ENCODE measurements at regions not wholly inside any gene's neighbourhood (a gene's known extent, or its start where the extent isn't known, plus 50 kb on each side); places are given as distances from the start of the nearest gene placed in this dataset.
"Not testable (repeated sequence)": the region's sequence is repeated elsewhere in the genome, so short reads cannot be mapped to it uniquely, and the experiment has no call there.

DNA sequence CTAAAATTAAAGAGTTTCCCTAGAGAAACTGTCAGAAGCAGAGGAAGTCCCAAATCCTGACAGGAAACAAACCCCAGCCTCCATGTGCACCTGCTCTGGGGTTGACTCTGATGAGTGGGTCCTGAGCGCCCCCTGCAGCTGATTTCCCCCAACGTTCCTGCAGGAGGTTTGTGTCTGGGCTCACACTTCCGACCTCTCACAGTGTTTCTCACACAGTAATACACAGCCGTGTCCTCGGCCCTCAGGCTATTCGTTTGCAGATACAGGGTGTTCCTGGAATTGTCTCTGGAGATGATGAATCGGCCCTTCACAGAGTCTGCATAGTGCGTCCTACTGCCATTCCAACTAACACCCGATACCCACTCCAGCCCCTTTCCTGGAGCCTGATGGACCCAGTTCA, 862.8 kb downstream of the TMEM121 start:
- DNase-seq (ENCODE audit: low read depth in 2 of 2), result not testable (repeated sequence)

- no peak for DNase-seq (ENCODE audit: low read depth in 2 of 2)
These were observed 864.0 kb downstream of the TMEM121 start for GRCh38 chr14:106390401-106390800.

DNA sequence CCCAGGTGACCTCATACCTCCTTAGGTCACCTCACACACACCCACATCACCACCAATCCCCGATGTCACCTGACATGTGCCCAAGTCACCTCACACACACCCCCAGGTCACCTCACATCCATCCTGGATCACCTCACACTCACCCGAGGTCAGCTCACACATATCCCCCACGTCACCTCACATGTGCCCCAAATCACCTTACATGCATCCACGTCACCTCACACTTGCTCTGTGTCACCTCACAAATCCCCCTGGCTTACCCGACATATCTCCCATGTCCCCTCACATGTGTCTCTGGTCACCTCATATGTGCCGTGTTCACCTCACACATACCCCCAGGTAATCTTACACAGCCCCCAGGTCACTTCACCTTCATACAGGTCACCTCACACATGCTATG, 864.6 kb downstream of the TMEM121 start:
- no peak for DNase-seq (ENCODE audit: low read depth in 2 of 2)

DNA sequence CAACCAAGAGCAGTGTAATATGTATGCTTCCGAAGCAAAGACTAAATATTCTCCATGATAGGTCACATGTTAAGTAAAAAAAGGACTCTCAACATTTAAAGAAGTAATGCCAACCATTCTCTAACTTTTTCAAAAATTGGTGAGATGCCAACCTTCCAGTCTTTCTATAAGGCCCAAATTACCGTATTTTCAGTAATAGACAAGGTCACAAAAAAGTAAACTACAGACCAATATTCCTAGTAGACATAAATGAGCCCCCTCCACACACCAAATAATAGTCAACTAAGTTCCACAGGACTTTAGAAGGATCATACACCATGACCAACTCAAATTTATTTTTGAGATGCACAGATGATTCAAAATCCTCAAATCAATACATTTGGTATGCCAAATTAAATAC, 867.4 kb downstream of the TMEM121 start:
- no peak for DNase-seq (ENCODE audit: low read depth in 2 of 2)

GRCh38 chr14:106395456-106396050, 869.2 kb downstream of the TMEM121 start:
- DNase-seq (ENCODE audit: low read depth in 2 of 2), result no peak

DNA sequence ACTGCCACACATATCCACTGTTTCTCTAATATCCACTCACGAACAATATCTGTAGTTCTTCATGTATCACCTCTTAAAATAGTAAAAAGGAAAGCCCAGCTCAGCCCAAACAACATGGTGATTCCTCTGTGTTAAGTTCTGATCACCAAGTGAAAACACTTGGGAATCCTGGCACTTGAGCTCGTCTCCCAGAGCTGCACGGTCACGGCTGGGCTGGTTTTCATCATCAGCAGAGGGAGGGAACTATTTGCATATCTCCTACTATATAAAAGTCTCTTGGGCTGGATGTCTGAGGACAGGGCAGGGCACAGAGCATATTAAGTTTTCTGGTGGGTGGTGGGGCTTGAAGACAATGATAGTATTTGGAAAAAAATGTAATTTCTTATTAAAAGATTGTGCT, 870.6 kb downstream of the TMEM121 start:
- no peak for DNase-seq (ENCODE audit: low read depth in 2 of 2)

- DNase-seq (ENCODE audit: low read depth in 2 of 2), result not testable (repeated sequence)
These were observed 872.5 kb downstream of the TMEM121 start for GRCh38 chr14:106398931-106399331.

DNA sequence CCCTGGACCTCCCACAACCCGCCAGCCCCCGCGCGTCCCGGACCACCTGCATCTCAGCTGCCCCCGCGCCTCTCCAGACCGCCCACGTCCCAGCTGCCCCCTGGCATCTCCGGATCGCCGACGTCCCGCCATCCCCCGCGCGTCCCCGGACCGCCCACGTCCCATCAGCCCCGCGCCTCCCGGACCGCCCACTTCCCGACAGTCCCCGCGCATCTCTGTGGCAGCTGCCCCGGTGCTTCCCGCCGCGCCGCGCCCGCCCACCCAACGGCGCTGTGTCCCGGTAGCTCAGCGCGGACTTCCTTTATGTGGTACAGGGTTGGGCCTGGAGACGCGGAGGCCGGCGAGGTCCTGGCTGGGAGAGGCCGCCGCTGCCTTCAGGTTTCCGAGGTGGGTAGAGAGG, 874.9 kb downstream of the TMEM121 start:
- DNase-seq (ENCODE audit: low read depth in 2 of 2), result not testable (repeated sequence)

DNA sequence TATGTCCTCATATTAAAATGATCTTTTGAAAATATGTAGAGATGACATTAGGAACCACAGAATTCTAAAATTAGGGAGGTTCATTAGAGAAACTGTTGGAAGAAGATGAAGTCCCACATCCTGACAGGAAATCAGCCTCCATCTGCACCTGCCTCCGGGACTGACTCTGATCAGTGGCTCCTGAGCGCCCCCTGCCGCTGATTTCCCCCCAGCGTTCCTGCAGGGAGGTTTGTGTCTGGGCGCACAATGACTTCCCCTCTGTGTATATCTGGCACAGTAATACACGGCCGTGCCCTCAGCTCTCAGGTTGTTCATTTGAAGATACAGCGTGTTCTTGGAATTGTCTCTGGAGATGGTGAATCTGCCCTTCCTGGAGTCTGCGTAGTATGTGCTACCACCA, 883.8 kb downstream of the TMEM121 start:
- DNase-seq (ENCODE audit: low read depth in 2 of 2), result peak; percentile 30 to 34

DNA sequence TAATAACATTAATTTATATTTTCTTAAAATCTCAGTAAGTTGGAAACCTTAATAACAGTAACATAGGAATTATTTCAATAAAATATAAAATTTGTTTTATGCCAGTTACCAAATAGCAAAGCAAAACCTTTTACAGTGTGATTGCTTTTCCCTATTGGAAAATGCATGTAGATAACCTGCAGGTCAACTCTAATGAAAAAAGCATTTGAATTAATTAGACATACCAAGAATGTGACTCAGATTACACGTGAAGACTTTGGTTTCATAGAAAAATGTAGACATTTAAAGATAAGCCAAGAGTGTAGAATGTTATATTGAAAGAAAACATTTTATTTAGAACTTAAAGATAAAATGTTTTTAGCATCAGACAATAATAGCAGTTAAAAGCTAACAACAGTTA, 888.1 kb downstream of the TMEM121 start:
- no peak for DNase-seq (ENCODE audit: low read depth in 2 of 2)

GRCh38 chr14:106417224-106418049, 891.1 kb downstream of the TMEM121 start:
- DNase-seq (ENCODE audit: low read depth in 2 of 2), result peak; percentile 64 to 89

- no peak for DNase-seq (ENCODE audit: low read depth in 2 of 2)
These were observed 893.1 kb downstream of the TMEM121 start for GRCh38 chr14:106419376-106419965.

DNA sequence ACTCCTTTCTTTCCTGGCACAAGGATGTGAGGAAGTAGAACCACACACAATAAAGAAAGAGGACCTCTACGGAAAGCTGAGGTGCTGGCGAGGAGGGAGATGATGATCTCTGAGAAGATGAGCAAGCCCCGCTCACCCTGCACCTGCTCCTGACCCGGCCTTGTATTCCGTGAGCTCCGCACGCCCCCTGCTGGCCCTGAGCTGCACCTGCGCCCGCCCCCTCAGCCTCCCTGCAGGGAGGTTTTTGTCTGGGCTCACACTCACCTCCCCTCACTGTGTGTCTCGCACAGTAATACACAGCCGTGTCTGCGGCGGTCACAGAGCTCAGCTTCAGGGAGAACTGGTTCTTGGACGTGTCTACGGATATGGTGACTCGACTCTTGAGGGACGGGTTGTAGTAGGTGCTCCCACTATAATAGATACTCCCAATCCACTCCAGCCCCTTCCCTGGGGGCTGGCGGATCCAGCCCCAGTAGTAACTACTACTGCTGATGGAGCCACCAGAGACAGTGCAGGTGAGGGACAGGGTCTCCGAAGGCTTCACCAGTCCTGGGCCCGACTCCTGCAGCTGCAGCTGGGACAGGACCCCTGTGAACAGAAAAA, 895.1 kb downstream of the TMEM121 start:
- DNase-seq (ENCODE audit: low read depth in 2 of 2), result peak; percentile 65 to 83

GRCh38 chr14:106422066-106422465, 895.7 kb downstream of the TMEM121 start:
- DNase-seq (ENCODE audit: low read depth in 2 of 2), result no peak

DNA sequence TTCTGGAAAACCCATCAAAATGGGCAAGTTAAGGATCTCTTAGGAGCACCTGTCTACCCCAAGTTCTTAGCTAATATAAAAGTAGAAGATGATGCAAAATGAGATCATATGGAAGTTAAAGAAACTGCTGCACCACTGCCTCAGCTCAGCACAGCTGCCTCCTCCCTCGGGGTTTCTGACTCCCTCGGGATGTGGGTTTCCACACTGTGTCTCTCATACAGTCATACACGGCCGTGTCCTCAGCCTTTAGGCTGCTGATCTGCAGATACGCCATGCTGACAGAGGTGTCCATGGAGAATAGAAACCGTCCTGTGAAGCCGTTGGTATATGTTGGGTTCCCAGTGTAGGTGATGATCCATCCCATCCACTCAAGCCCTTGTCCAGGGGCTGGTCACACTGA, 898.8 kb downstream of the TMEM121 start:
- DNase-seq (ENCODE audit: low read depth in 2 of 2), result not testable (repeated sequence)

GRCh38 chr14:106436310-106436905, 910.0 kb downstream of the TMEM121 start:
- peak; percentile 64 to 70 for DNase-seq (ENCODE audit: low read depth in 2 of 2)

DNA sequence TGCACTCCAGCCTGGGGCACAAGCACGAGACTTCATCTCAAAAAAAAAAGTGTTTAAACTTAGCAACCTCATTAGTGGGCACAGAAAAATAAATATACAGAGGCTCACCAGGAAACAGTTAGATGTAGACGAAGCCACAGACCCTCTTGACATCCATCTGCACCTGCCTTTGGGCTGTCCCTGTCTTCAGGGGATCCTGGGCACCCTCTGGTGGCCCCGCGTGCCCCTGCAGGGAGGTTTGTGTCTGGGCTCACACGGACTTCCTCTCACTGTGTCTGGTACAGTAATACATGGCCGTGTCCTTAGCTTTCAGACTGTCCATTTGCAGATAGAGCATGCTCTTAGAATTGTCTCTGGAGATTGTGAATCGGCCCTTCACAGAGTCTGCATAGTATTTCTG, 916.5 kb downstream of the TMEM121 start:
- peak; percentile 22 to 31 for DNase-seq (ENCODE audit: low read depth in 2 of 2)

- DNase-seq (ENCODE audit: low read depth in 2 of 2), result no peak
These were observed 928.6 kb downstream of the TMEM121 start for GRCh38 chr14:106455026-106455425.

DNA sequence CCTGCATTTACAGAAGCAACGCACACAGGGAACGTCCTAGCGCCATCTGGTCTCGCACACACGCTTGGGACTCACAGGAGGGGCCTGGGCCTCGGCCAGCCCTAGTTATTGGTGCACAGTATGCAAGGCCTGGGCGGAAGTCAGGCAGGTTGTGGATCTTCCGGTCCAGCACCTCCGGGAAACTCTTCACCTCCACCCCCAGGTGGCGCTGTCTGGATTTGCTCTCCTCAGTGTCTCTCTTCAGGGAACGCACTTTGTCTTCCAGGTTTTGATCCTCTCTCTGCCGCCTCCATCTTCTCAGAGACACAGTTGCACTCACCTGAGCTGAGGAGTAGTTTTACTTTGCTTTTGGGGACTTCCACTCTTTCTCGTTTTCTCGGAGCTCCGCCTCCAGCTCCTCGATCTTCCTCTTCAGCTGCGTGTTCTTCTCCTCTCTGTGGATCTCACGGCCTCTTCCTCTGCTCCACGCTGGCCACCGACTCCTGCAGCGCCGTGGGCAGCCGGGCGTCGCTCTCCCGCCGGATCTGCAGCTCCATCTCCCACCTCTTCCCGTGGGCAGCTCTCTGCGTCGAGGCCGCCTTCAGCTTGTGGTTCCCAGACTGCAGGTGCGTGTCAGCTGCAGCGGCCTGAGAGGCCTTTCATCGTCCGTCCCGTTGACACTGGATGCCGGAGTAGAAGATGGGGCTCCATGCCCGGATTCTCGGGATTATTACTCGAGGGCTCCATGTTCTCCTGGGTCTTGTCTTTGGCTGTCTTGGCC, 933.8 kb downstream of the TMEM121 start:
- DNase-seq (ENCODE audit: low read depth in 2 of 2), result peak; percentile 55 to 61

- DNase-seq (ENCODE audit: low read depth in 2 of 2), result no peak
These were observed 934.5 kb downstream of the TMEM121 start for GRCh38 chr14:106460916-106461315.

DNA sequence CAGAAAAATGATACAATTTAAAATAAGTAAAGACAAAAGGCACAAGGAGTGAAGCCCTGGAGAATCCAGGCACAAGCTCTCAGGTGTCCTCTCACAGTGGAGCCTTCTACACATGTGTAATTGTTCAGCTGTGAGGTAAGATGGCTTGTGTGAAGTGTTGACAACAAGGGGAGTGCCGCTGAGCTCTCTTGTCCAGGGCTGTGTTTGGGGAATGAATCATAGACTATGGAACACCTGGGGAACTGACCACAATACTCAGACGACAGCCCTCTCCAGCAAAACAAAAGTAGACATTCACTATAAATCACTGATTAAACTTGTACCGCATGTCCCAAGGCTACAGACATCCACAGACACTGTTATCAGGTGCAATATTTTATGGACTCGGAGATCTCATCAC, 940.1 kb downstream of the TMEM121 start:
- DNase-seq (ENCODE audit: low read depth in 2 of 2), result not testable (repeated sequence)
